Renal pelvis (tissue), 1 donor: ENCODE measurements at regions not wholly inside any gene's neighbourhood (a gene's known extent, or its start where the extent isn't known, plus 50 kb on each side); places are given as distances from the start of the nearest gene placed in this dataset.

Experiments used
- DNase-seq: peaks from one replicate; pipeline ENCODE4 v3.0.0-alpha.2; 2013

- no peak for DNase-seq
These were observed 391.0 kb downstream of the LMO4 start for GRCh38 chr1:87719658-87720057.

GRCh38 chr1:87720561-87720960 lies 391.9 kb downstream of the LMO4 start:
- no peak for DNase-seq

GRCh38 chr1:87723193-87723592 lies 394.5 kb downstream of the LMO4 start:
- DNase-seq: no peak

- DNase-seq: no peak
These were observed 399.5 kb downstream of the LMO4 start for GRCh38 chr1:87728169-87728568.

GRCh38 chr1:87730274-87731216 lies 401.9 kb downstream of the LMO4 start:
- DNase-seq: no peak

- DNase-seq: no peak
These were observed 404.7 kb downstream of the LMO4 start for GRCh38 chr1:87733386-87733785.

- no peak for DNase-seq
These were observed 407.1 kb downstream of the LMO4 start for GRCh38 chr1:87735750-87736149.

GRCh38 chr1:87739141-87739540 lies 410.5 kb downstream of the LMO4 start:
- no peak for DNase-seq

GRCh38 chr1:87739704-87740103 lies 411.0 kb downstream of the LMO4 start:
- DNase-seq: no peak

- DNase-seq: no peak
These were observed 414.6 kb downstream of the LMO4 start for GRCh38 chr1:87743256-87743655.

GRCh38 chr1:87744056-87744455 lies 415.4 kb downstream of the LMO4 start:
- no peak for DNase-seq

GRCh38 chr1:87744763-87745162 lies 416.1 kb downstream of the LMO4 start:
- no peak for DNase-seq

GRCh38 chr1:87753366-87753765 lies 424.7 kb downstream of the LMO4 start:
- DNase-seq: no peak

- no peak for DNase-seq
These were observed 425.5 kb downstream of the LMO4 start for GRCh38 chr1:87754139-87754538.

GRCh38 chr1:87757676-87758075 lies 429.0 kb downstream of the LMO4 start:
- peak; percentile 31 for DNase-seq

GRCh38 chr1:87759421-87760087 lies 430.9 kb downstream of the LMO4 start:
- no peak for DNase-seq

- no peak for DNase-seq
These were observed 431.5 kb downstream of the LMO4 start for GRCh38 chr1:87760155-87760554.

- no peak for DNase-seq
These were observed 432.0 kb downstream of the LMO4 start for GRCh38 chr1:87760654-87761053.

GRCh38 chr1:87763483-87763882 lies 434.8 kb downstream of the LMO4 start:
- DNase-seq: no peak

- no peak for DNase-seq
These were observed 436.5 kb downstream of the LMO4 start for GRCh38 chr1:87765057-87765680.

GRCh38 chr1:87765681-87766070 lies 437.0 kb downstream of the LMO4 start:
- peak; percentile 8 for DNase-seq

GRCh38 chr1:87766737-87767136 lies 438.1 kb downstream of the LMO4 start:
- DNase-seq: no peak

- no peak for DNase-seq
These were observed 450.2 kb downstream of the LMO4 start for GRCh38 chr1:87778896-87779295.
